Stimulated activated CD4-positive, alpha-beta T cell treated with anti-CD3 and anti-CD28 coated beads, Interleukin-2, amount 100 ng/mL, for 4 hours (primary cell): ENCODE measurements at regions not wholly inside any gene's neighbourhood (a gene's known extent, or its start where the extent isn't known, plus 50 kb on each side); places are given as distances from the start of the nearest gene placed in this dataset.
"Not testable (repeated sequence)": the region's sequence is repeated elsewhere in the genome, so short reads cannot be mapped to it uniquely, and the experiment has no call there.

Source experiments
- DNase-seq: peaks from one replicate; pipeline ENCODE4 v3.0.0-alpha.2; 2020; ENCODE audit warnings: low read depth

DNA sequence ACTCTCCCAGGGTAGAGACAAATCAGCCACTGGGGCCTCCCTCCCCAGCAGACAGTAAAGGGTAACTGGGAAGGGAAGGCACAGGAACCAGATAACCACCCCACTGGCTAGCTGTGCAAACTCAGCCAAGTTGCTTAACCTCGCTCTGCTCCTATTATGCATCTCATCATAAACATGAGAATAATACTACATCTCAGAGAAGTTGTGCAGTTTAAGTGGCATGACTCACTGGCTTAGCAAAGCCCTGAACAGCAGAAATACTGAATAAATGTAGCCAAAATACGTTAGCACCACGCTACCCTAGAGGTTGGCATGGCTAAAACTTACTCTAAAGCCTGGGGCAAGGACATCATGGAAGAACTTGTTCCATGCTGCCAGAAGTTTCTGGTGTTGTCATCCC, 128.1 kb upstream of the ANK3 start:
- DNase-seq: no peak

DNA sequence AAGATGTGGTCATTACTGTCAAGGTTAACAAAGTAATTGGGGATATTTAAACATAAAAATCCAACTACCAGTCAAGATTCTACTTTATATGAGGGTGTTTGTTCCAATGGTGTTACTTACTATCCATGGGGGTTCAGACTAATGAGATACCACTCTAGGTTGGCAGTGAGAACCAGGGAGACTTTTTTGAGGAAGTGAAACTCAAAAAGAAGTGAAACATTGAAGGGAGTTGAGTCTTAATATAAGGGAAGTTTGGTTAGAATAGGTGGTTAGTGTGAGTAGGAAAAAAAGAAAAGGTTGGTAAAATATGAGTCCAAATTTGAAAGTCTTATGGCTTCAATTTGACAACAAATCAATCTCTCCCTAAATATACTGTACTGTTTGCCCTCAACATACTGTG, 123.6 kb upstream of the ANK3 start:
- no peak for DNase-seq

DNA sequence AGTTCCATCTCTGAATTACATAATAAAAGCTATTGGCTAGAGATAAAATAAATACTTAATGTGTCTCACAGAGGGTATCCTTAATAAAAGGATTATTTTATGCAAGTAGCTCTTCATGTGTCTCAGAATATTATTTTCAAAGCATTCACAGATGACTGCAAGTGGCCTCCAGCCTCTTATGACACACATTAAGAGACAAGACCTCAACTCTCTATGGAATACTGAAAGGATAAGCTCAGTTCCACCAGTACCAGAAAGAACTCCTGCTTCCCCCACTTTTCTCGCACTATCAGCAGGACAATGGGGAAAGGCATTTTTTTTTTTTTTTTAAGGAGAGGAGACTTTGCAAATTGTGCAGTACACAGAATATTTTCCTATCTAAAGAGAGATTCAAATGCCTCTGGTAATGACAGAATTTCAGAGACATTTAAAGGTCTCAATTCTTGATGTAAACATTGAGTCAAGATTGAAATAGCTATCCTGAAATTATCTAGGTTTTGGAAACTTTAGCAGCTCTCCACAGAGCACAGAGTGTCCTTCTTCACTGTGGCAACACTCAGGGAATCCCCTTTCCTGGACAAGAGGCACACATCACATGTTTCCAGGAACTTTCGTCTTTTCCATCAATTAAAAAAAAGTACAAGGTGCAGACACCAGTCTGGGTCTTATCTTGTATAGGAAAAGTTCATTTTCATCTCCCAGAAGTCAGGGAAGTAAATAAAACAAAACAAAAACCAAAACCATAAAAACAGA, 122.0 kb upstream of the ANK3 start:
- DNase-seq: no peak

- no peak for DNase-seq
These were observed 119.2 kb upstream of the ANK3 start for GRCh38 chr10:60508831-60509230.

- no peak for DNase-seq
These were observed 118.4 kb upstream of the ANK3 start for GRCh38 chr10:60508037-60508436.

DNA sequence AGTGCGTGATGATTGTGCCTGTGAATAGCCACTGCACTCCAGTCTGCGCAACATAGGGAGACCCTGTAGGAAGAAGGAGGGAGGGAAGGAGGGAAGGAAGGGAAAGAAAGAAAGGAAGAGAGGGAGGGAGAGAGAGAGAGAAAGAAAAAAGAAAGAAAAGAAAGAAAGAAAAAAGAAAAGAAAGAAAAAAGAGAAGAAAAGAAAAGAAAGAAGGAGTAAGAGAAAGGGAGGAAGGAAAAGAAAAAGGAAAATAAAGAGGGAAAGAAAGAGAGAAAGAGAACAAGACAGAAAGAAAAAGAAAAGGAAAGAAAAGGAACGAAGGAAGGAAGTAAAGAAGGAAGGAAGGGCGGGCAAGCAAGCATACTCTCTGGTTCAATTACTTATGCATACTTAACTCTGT, 112.9 kb upstream of the ANK3 start:
- no peak for DNase-seq

DNA sequence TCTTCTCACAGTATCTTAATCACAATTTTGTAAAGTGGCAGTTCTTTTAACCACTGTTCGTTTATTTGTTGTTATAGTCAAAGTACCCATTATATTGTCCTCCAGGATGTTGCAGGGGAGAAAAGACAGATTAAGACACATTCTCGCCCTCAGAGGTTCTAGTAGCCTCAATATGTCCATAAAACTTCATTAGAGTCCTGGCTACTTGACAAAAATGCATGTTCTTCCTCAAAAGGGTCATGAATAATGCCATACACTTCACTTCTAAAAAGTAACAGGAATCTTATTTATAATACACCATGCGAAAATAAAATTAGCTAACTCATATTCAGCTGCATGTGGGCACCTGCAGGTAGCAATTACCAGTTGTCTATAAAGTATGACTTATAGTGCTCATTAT, 109.3 kb upstream of the ANK3 start:
- no peak for DNase-seq

DNA sequence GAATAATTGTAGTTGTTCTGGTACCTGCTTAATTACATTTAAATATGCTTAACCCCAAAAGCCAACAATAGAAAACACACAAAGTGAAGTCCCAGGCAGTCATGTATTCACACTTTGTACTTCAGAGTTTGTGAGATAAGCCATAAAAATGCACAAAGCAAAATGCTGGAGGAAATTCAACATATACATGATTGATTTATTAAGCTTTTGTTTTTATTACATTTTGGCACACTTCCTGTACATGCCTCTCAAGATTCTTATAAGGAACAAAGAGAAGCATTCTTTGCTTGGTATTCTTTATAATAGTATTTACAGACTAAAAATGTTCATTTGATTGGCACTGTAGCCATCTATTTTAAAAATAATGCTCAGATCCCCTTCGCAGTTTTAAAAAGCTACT, 107.7 kb upstream of the ANK3 start:
- DNase-seq: no peak

GRCh38 chr10:60496181-60496580, 106.5 kb upstream of the ANK3 start:
- DNase-seq: no peak

DNA sequence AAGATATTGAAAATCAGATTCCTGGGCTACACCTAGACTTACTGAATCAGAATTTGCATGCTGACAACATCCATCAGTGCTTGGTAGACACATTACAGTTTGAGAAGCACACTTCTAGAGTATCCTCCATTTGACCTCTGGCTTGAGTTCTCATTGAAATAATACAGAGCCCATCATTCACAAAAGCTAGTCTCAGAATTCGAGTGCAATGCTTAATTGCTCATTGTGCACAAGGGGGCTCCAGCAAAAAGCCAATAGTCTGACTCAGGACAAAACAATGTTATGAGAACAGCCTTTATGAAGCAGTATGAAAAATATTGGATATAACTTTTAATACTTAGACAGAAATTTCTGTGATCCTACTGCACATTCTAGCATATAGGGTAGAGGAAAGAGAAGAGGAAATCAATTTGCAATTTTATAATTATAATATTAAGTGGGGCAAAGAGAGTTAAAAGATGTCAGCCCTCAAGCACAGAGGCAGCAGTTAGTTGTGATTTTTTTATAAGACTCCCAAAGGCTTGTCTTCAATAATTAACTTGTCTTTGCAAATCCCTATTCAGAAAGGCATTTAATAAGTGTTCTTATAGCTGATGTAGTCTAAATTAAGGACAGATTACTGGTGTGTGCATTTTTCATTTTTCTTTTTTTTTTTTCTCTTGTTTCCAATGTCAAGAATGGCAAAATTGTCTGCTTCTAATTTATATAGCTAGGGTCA, 105.8 kb upstream of the ANK3 start:
- DNase-seq: no peak

GRCh38 chr10:60494774-60495173, 105.1 kb upstream of the ANK3 start:
- DNase-seq: no peak

- no peak for DNase-seq
These were observed 101.5 kb upstream of the ANK3 start for GRCh38 chr10:60491162-60491561.

DNA sequence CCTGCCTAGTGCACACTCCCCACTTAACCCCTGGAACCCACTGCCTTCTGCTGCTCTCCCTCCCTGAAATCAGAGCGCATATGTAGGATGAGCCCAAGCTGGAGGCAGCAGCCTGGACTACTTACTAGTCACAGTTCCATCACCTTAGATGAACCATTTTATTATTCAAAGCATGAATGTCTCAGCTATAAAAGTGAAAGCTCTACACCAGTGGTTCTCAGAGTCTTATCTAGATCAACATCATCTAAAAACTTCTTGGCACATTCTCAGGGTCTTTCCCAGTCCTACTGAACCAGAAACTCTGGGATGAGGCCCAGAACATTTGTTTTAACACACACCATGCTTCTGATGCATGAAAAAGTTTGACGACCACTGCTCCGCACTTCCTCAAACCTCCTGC, 100.3 kb upstream of the ANK3 start:
- DNase-seq: no peak

GRCh38 chr10:60488111-60488669, 98.5 kb upstream of the ANK3 start:
- DNase-seq: no peak

- DNase-seq: no peak
These were observed 97.9 kb upstream of the ANK3 start for GRCh38 chr10:60487543-60487942.

- DNase-seq: no peak
These were observed 95.3 kb upstream of the ANK3 start for GRCh38 chr10:60485025-60485424.

DNA sequence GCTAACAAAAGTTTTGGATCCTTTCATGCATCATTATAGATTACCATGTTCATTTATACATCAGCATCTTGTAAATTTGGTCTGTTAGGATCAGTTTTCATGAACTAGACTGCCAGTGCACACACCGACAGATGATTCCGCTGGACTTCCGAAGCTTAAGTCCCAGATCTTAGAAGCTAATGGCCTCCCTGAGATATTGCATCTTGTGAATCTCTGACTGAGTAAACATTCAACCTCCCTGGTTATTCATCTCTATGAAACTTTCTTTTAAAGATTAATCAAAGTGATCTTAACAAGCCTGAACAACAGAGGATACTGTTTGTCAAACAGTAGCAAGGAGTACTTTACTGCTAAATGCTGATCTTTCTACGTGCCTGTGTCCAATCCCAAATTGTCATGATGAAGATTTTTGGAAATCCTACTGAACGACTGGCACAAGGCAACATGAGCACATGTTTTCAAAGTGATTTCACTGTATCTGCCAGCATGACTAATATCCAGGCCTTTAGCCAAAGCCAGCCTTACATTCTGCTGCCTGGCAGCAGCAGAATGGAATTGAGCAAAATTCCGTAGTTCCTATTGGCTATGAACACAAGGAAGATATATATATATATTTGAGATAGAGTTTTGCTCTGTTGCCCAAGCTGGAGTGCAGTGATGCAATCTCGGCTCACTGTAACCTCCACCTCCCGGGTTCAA, 91.3 kb upstream of the ANK3 start:
- DNase-seq: no peak

DNA sequence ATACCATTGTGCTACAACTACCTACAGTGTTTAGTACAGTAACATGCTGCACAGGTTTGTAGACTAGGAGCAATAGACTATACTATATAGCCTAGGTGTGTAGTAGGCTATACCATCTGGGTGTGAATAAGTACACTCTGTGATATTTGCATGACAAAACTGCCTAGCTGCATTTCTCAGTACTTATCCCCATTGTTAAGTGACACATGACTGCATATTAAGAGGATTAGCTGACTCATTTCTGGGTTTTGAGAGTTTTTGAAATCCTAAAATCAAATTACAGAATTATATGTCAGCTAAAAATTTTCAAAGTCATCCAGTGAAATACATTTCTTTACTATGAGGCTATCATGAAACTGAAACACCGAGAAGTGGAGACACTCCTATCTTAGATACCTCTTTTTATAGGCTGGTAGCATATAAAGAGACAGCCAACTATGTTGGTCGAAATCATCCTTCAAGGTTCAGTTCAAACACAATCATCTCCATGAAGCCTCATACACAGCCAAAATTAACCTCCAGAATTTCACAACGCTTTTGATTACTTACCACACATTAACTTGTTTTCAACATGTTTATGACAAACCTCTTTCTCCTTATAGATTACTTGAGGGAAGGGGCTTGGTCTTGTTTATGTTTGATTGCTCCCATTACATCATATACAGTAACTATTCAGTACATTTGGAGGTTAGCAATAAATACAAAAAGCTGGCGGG, 89.8 kb upstream of the ANK3 start:
- no peak for DNase-seq

DNA sequence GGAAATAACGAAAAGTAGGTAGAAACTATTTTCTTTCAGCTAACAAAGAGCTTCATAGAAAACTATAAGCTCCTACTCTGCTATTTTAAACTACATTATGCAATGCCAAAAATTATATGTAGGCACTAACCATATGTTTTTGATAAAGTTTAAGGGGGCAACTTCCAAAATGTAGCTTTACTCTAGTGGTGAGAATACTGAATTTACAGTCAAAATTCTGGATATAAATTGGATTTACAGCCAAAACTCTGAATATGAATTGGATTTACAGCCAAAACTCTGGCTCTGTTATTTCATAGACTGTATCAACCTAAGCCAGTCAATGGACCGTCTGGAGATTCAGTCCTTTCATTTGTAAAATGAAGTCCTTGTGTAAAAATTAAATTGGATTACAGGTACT, 86.8 kb upstream of the ANK3 start:
- no peak for DNase-seq

GRCh38 chr10:60473557-60473956, 83.9 kb upstream of the ANK3 start:
- no peak for DNase-seq

DNA sequence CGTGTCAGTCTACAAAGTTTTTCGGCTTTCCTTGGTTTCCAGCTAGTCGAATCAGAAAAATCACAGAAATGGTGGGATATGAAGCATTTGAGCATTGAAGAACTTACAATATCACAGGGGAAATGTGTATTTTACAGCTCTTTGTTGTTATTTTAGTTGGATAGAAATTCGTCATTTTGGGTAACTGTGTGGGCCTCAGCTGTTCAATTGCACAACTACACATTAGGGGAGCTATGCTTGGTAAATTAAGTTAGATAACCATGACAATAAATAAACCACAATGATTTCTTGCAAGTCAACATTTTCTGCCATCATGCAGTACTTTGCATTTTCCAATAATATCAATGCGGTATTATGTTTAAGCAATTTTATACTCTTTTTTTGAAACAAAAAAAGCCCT, 80.4 kb upstream of the ANK3 start:
- DNase-seq: no peak

GRCh38 chr10:60469147-60469546, 79.5 kb upstream of the ANK3 start:
- DNase-seq: not testable (repeated sequence)
